Heart left ventricle (tissue), 13 donors: ENCODE measurements at regions not wholly inside any gene's neighbourhood (a gene's known extent, or its start where the extent isn't known, plus 50 kb on each side); places are given as distances from the start of the nearest gene placed in this dataset.

Source experiments
- CTCF ChIP-seq, 12 donors: fragments of 200-600 bp; sonication (generic) in 4 of 12; IDR thresholded peaks; one replicate each; pipeline versions ENCODE4 v1.5.0 to v1.8.0; 2018 to 2022; ENCODE audit warnings: antibody characterized with exemption in 12 of 12, mild to moderate bottlenecking in 5 of 12
- POLR2A ChIP-seq, 2 donors: fragments of 450-650 bp; IDR thresholded peaks; one replicate each; pipeline ENCODE4 v1.6.1; 2017; ENCODE audit warnings: antibody characterized with exemption in 2 of 2, mild to moderate bottlenecking in 2 of 2, moderate library complexity in 2 of 2
- donor health status: ischemic (EF 13 %, LVEDD 7.1; RV severe dilation, severe dysfunction).
- donor health status: DM: no; HTN: yes; CAD: no.
- donor health status: DM: no; HTN: no; CAD: no.
- donor health status: ischemic (EF 25% LVEDD 6.9; RV normal size, moderate dysfunction).
- donor health status: ischemic (EF 25% LVEDD 5.7; RV mildly dilated, moderate dysfunction).
- donor health status: ischemic (EF 35%, LVEDD 5.7; RV mildly dilated, moderate dysfunction).
- donor health status: nonischemic (EF 11% LVEDD 7.7; RV severe dilation, severe dysfunction).
- donor health status: DM: yes; HTN: yes; CAD: no.
- donor health status: PGD.
- donor health status: ischemic (EF 29% LVEDD 5.4; RV normal size, mild dysfunction).
- donor health status: nonischemic (EF 23%, LVEDD 6.1; RV moderate dilation, normal function).

- TF ChIP-seq CTCF (IDR thresholded peaks at IDR 0.05), result no peak
- TF ChIP-seq POLR2A (IDR thresholded peaks at IDR 0.05), result no peak
Measured at GRCh38 chr2:67669766-67670165, 272.6 kb downstream of the ETAA1 start.
